HG03565 (cell line): ENCODE measurements at regions not wholly inside any gene's neighbourhood (a gene's known extent, or its start where the extent isn't known, plus 50 kb on each side); places are given as distances from the start of the nearest gene placed in this dataset.
"Not testable (repeated sequence)": the region's sequence is repeated elsewhere in the genome, so short reads cannot be mapped to it uniquely, and the experiment has no call there.

Source experiments
- ATAC-seq: cut with Tn5 transposase; IDR thresholded peaks from one replicate; pipeline ENCODE4 v1.9.1; 2021; ENCODE audit warnings: mild to moderate bottlenecking, moderate library complexity; ENCODE audit not compliant: unreplicated experiment

DNA sequence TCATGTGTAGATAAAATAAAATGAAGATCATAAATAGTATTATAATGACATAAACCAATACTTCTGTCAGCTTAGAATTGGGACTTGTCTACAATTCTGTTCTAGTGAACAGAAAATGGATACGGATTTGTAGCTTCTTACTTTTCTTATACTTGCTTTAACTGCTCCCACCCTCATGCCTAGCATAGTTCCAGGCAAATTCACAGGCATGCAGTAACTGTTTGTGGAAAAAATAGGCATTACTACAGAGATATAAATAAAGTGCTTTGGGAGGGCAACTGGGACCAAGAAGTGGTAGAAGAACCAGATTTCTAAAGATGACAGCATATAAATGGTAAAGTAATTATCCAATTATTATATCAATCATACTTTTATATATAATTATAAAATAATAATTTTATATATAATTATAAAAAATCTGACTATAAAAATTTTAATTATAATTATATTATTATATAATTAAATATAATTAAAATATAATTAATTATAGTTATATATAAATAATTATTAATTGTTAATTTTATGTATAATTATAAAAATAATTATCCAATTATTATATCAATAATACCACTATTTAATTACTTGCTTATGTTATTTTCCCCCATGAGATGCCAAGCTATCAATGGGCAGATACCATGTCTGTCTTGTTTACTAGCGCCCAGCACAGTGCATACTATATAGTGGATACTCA lies 144.1 kb downstream of the NOC3L start:
- no peak for ATAC-seq

DNA sequence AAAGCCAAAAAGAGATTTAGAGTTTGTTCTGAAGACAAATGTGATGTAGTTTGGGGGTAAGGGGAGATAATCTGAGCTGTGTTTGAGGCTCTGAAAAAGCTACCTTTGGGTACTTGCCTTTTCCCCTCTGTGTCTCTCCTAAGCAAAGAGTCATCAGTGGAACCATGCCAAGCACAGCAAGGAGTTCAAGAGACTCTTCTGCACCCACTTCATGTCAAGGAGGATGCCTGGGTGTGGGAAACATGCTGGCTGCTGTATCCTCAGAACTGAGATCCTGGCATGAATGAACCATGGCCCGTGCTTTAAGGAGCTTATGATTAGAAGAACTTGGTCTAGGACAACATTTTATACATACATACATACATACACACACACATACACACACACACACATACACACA lies 142.9 kb downstream of the NOC3L start:
- no peak for ATAC-seq

DNA sequence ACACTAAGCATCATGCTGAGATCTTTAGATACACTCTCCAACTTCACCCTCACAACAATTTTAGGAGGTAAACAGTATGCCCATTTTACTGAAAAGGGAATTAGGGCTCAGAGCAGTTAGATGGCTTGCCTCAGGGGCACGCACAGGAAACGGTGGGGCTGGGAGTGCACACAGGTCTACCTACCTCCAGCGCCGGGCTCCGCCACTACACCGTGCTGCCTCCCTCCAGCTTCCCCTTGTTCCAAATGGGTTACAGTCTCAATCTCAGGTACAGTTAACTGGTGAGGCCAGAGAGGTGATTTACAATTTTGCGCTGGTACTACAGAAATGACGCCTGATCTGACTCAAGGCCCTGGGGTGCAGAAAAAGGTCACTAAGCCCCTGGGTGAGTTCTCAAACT lies 142.0 kb downstream of the NOC3L start:
- ATAC-seq = no peak

DNA sequence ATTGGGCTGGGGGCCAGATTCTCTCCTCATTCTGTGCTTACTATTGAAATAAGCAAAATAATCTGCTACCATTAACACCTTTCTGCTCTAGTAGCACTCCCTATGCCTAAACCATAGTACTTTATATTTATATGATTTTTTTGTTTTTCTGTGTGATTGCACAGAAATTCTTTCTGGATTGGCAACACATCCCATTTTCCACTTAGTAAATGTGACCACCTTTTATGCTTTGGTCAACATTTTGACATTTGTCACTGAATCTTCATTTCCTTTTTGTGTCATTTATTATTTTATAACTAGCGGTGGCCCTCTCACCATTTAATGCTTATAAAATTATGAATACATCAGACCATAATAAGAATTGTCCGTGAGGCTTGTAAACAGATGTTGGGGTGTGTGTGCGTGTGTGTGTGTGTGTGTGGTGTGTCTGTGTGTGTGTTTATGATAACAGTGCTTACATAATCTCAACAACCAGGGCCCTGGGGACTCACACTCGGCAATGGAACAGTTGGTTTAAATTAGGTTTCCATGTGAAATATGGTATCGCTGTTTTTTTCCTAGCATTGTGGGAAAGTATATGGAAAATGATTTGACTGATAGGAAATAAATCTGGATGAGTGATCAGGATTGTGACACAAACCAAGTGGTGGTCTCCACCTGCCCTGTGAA lies 138.9 kb downstream of the NOC3L start:
- no peak for ATAC-seq

DNA sequence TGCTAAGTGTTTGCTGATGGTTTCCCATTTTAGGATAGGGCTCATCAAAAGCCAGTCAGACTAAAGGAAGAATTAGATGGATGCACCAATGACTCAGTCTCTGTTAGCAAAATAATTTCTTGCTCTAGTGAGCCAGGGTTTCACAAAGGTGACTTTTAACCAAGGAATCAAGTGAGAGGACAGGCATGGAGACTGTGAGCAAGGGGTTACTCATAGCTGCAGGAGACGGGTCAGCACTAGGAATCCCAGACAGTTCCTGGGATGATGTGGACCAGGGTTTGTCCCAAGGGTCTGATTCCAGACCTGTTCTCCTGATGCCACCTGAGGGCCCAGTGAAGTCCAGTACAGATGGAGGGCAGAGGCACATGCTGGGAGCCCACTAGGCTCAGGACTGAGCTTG lies 138.1 kb downstream of the NOC3L start:
- no peak for ATAC-seq

DNA sequence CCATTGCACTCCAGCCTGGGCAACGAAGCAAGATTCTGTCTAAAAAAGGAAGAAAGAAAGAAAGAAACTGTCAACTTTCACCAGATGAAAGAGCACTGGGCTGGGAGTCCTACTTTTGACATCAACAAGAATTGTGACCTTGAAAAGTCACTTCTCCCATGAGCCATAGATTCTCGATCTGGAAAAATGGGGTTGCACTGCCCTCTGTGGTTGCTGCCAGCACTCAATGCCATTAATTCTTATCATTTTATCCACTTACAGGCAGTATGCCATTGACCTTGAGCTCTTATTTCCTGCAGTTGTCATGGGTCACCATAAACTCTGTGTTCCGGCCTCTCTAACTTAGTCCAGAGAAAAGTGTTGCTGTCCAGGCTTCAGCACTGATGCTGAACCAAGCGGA lies 137.2 kb downstream of the NOC3L start:
- ATAC-seq = no peak

DNA sequence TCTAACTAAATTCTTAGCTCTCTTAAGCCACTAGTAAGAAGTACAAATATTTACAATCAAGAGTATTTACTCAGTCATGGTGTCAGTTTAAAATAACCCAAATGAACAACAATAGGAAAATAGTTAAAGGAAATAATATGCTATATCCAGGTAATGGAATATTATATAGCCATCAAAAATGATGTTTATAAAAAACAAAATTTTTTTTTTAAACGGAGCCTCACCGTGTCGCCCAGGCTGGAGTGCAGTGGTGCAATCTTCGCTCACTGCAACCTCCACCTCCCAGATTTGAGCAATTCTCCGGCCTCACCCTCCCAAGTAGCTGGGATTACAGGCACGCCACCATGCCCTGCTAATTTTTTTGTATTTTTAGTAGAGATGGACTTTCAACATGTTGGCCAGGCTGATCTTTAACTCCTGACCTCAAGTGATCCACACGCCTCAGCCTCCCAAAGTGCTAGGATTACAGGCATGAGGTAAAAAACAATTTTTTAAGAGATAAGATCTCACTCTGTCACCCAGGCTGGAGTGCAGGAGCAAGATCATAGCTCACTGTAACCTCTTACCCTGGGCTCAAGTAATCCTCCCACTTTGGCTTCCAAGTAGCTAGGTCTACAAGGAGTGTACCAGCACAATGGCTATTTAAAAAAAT lies 132.5 kb downstream of the NOC3L start:
- ATAC-seq = no peak

DNA sequence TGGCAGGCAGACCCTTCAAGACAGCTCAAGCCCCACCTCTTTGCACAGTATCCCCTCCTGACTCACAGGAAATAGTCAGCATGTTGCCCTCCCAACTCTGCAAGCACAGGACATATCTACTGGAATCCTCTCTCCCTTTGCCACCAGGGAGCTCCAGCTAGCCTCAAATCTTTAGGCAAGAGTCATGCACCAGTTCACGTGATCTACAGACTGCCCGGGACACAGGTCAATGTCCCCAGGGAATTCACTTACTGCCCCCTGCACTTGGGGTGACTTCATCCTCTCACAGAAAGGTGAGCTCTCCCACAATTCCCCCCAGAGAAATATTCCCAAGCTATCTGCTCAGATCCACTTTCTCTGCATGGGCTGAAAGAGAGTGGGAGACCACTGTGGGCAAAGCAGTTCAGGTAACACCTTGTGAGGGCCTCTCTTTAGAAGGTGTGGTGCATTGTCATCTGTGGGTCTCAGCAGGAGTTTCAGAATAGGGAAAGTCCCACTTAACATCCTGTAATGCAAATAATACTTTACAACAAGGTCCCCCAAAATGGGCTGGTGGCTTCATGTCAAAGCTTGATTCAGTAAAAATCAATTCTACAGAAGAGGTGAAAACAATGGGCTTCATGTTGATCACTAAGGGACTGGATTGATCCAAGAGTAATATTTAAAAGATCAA lies 129.9 kb downstream of the NOC3L start:
- no peak for ATAC-seq

DNA sequence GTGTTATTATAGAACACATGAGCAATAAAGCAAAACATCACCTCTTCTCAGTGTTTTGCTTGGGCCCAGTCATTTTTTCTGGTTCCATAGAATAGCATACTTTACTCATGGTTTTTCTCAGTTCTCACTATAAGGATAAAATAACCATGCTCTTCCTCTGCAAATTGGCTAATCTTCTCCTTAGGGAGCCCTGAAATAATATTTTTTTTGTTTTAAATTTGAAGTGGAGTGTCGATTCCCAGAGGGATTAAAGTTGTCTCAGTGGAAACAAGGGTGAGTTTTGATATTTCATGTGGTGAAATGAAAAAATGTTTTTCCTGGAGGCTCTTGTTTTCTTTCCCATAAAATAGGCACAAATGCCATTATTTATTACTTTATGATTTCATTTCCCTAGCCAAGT lies 127.3 kb downstream of the NOC3L start:
- no peak for ATAC-seq

DNA sequence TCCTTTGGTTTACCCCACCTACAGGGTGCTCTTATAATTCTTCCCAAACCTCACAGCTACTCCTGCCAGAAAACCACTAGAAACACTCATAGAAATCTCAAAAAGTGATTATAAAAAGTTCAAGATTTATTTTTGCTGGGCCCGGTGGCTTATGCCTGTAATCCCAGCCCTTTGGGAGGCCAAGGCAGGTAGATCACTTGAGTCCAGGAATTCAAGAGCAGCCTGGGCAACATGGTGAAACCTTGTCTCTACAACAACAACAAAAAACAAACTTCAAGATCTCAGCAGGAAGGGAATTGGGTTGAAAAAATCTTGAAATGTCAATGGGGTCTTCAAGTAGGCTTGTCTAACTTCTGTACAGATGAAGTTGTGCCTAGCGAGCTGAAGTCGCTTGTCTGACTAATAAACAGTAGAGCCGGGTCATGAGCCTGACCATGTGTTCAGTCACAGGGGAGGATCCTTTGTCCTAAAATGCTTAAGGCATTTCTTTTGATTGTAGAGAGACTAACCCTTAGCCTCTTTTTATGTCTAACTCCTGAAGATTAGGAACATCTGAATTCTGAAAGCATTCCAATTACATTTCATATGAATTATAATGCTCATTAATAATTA lies 124.6 kb downstream of the NOC3L start:
- ATAC-seq = no peak

DNA sequence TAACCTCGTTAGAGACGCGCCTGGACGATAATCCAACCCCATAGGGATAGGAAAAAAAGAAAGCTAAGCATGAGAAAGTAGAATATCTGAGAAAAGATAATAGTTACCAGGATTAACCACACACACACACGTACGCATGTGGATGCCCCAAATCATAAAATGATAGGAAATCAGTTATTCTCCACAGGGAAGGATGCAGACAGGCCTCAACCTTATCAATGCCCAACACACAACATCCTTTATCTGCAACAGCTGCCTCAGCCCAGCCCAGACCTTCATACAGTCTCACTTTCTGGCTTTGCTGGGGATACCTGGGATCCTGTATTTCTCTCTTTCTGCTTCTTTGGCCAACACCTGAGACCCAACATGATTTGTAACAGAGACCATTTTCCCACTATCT lies 123.0 kb downstream of the NOC3L start:
- ATAC-seq = no peak

DNA sequence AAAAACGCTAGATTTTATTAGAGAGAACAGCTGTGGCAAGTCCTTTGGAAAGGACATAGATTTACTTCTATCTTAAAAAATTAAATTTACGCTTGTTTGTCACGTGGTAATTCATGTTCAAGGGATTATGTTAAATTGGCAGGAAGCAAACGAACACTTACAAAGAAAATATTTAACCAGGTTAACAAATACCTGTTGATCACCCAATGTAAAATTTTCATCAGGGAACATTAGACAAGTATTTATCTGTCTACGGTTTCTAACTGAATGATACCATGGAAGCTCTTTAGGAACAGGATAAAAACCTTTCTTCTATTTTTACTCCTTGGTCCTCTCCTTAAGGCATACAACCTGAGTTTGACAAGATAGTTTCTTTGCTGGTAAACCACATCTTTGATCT lies 122.2 kb downstream of the NOC3L start:
- no peak for ATAC-seq

DNA sequence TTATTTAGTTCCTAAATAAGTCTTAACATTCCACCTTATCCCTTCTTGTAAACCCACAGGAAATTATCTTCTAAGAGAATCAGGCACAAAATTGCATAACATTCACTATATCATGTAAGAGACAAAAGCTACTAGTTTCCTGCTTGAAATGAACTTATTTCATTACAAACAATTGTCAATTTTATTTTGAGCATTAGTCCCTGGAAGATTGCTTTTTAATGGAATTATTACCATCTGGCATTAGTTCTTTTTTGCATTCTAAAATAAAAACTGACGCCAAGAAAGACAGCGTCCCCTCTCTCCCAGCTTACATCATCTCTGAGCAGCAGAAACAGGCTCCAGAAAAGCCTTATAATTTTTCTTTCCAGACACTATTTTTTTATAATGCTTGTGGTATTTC lies 121.8 kb downstream of the NOC3L start:
- ATAC-seq = no peak

DNA sequence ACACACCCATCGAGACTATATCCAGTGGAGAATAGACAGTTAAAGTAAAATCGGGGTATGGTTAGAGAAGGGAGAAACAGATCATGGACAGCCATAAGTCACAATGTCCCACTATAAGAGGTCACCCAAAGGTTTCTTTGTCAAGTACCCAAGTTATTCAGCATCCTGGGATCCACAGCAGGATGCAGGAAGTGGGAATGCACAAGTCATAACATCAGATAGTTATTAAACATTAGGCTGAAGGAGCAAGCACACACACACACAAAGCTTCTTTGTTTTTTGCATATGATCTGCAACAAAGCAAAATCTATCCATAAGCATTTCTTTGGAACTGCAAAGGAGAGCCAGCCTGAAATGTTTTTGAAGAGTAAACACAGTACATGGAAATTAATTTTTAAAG lies 111.6 kb downstream of the NOC3L start:
- no peak for ATAC-seq

DNA sequence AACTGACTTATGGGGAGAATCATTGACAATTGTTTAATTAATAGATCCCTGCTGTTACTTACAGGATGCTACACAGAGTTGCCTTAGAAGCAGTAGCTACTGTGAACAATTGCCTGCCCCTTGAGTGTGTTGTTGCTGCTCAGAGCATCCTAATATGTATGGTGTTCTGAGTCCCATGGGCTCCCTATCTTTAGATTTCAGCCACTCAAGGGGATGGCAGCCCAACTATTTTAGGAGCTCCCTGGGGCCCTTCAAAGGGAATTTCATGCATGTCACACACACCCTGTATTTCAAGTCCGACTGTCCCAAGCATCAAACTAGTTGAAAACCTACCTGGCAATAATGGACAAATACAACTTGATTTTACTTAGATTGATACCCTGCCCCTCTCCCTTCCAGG lies 111.2 kb downstream of the NOC3L start:
- no peak for ATAC-seq

DNA sequence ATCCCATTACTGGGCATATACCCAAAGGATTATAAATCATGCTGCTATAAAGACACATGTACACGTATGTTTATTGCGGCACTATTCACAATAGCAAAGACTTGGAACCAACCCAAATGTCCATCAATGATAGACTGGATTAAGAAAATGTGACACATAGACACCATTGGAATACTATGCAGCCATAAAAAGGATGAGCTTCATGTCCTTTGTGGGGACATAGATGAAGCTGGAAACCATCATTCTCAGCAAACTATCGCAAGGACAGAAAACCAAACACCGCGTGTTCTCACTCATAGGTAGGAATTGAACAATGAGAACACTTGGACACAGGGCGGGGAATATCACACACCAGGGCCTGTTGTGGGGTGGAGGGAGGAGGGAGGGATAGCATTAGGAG lies 105.3 kb downstream of the NOC3L start:
- not testable (repeated sequence) for ATAC-seq

DNA sequence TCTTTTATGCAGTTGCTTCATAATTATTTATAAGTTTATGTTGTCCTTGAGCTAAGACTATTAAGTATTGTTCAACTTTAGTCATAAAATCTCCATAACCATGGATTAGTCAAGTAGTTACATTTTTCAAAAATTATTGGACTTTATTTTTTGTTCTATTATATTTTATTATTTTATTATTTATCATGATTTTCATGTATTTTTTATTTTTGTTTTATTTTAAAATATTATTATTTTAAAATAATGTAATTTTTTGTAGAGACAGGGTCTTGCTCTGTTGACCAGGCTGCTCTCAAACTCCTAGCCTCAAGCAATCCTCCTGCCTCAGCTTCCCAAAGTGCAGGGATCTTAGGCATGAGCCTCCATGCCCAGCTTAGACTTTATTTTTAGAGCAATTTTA lies 102.3 kb downstream of the NOC3L start:
- no peak for ATAC-seq

DNA sequence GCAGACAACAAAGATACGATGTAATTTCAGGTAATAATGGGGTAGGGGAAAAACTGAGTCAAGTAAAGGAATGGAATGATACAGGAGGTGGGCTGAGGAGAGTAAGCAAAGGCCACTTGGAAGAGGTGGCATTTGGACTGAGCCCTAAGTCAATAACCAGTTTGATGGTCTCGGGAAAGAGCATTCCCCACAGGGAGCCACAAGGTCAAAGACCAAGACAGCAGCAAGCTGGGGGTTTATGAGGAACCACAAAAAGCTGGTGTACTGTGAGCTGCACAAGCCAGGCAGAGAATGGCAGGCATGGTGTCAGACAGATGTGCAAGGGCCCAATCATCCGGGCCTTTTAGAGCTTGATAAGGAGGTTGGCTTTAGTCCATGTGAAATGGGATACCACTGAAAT lies 98.7 kb downstream of the NOC3L start:
- no peak for ATAC-seq

DNA sequence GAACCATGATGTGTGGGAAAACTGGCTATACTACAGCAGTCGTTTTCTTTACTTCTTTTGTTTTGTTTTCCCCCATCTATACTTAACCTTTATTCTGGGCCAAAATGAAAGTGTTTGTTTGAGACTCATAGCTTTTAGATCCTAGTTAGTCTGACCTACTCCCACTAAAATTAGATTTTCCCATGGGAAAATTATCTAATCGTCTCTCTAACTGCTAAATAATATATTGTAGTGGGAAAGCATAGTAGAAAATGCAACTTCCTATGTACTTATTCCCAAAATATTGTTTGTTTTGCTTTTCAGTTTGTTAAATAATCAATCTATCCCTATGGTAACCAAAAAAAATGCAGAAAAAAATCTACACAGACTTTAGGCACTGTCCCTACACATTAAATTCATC lies 96.6 kb downstream of the NOC3L start:
- ATAC-seq = no peak

DNA sequence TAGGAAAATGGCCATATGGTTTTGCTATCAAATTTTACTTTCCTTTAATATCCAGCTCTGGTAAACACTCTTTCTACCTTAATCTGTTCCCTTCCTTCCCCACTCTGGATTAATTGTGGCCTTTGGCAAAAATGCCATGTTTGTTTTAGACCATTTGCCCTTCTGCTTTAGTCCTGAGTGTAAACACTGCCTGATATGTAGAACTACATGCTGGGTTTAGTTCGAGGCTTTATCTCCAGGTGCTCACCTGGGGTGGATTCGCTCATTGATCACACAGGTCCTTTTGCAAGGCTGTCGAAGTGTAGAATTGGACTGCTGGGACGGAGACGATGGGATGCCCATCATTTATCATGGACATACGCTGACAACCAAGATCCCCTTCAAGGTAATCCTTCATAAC lies 94.1 kb downstream of the NOC3L start:
- ATAC-seq = no peak

DNA sequence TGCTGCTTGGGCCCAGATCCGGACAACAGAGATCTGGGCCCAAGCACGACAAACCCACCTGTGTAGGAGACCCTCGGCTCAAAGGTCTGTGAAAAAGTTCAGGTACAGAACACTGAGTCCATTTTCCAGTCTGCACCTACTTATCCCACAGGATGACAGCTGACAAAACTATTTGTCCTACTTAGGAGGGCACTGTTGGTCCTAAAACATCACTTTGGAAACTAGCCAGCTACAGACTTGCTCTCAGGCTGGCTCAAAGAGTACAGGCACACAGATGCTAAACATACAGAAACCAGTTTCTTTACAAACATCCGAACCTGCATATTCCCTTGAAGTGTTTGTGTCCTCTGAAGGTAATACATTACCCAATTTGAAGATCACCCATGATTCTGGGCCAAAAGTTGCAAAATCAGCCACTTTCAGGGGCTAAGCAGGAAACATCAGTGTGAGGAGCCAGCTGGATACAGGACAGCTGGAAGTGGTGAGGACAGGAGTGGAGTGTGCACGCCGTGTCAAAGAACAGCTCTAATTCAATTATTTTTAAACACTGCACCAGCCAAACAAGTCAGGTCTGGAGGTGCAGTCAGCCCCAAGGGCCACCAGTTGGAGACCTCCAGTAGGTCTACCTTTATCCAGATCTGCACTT lies 88.5 kb downstream of the NOC3L start:
- ATAC-seq = no peak
